PC-9 (cell line): ENCODE measurements at regions not wholly inside any gene's neighbourhood (a gene's known extent, or its start where the extent isn't known, plus 50 kb on each side); places are given as distances from the start of the nearest gene placed in this dataset.

Experiments
- BruUV-seq: library from RNA; stranded (reverse); fragments of 400-500 nt; replicated peaks from 2 replicates; lab custom pipeline; 2021; lab: Mats Ljungman, UMichigan
- CTCF ChIA-PET: fragments of 300-600 bp; sonication (Branson Sonifier 250); formaldehyde crosslinking; loops from one replicate; lab custom pipeline; 2022; ENCODE audit warnings: antibody characterized with exemption; lab: Charles Lee
- POLR2A ChIA-PET: fragments of 300-600 bp; sonication (Branson Sonifier 250); formaldehyde crosslinking; loops from one replicate; lab custom pipeline; 2022; ENCODE audit warnings: antibody characterized with exemption; ENCODE audit not compliant: unreplicated experiment; lab: Charles Lee
- DNase-seq, 2 experiments: peaks; one replicate each; pipeline versions ENCODE4 v3.0.0 to v3.0.0-alpha.2; 2015 to 2022; ENCODE audit warnings: mixed read lengths in 1 of 2
- H2AFZ ChIP-seq: fragments of 200-600 bp; sonication (generic); 2 replicates; pipeline ENCODE4 v1.8.1; 2017; ENCODE audit warnings: antibody characterized with exemption
- H3F3A ChIP-seq: fragments of 200-600 bp; sonication (generic); 2 replicates; pipeline ENCODE4 v1.8.1; 2017; ENCODE audit warnings: antibody characterized with exemption, mild to moderate bottlenecking, low read depth; ENCODE audit not compliant: insufficient read depth
- H3K27ac ChIP-seq: fragments of 200-600 bp; sonication (generic); 2 replicates; pipeline ENCODE4 v1.6.1; 2016; ENCODE audit warnings: mixed run types
- H3K27me3 ChIP-seq: fragments of 200-600 bp; sonication (generic); 2 replicates; pipeline ENCODE4 v1.6.1; 2016; ENCODE audit warnings: low read depth, mixed run types; ENCODE audit not compliant: insufficient read depth
- H3K36me3 ChIP-seq: fragments of 200-600 bp; sonication (generic); 2 replicates; pipeline ENCODE4 v1.6.1; 2016; ENCODE audit warnings: low read depth, mixed run types
- H3K4me1 ChIP-seq: fragments of 200-600 bp; sonication (generic); replicated peaks from 2 replicates; pipeline ENCODE4 v1.6.1; 2016; ENCODE audit warnings: mixed run types; ENCODE audit not compliant: insufficient read depth
- H3K4me2 ChIP-seq: fragments of 200-600 bp; sonication (generic); 2 replicates; pipeline ENCODE4 v1.6.1; 2017; ENCODE audit warnings: mixed run types
- H3K4me3 ChIP-seq: fragments of 200-600 bp; sonication (generic); 2 replicates; pipeline ENCODE4 v1.6.1; 2016; ENCODE audit warnings: mixed run types
- H3K79me2 ChIP-seq: fragments of 200-600 bp; sonication (generic); 2 replicates; pipeline ENCODE4 v1.6.1; 2017; ENCODE audit warnings: low read depth, mixed run types
- H3K9me2 ChIP-seq: fragments of 200-600 bp; sonication (generic); 2 replicates; pipeline ENCODE4 v1.8.1; 2017; ENCODE audit warnings: mild to moderate bottlenecking; ENCODE audit not compliant: insufficient read depth
- H3K9me3 ChIP-seq: fragments of 200-600 bp; sonication (generic); 2 replicates; pipeline ENCODE4 v1.8.1; 2016; ENCODE audit warnings: low read depth; ENCODE audit not compliant: insufficient read depth
- H4K20me1 ChIP-seq: fragments of 200-600 bp; sonication (generic); 2 replicates; pipeline ENCODE4 v1.8.1; 2017; ENCODE audit not compliant: insufficient read depth
- CTCF ChIP-seq: fragments of 200-600 bp; sonication (generic); conservative IDR thresholded peaks from 2 replicates; pipeline ENCODE4 v1.6.1; 2017; ENCODE audit warnings: mixed run types, antibody characterized with exemption, mild to moderate bottlenecking, moderate library complexity
- EZH2 ChIP-seq: fragments of 200-600 bp; sonication (generic); IDR thresholded peaks from 2 replicates; pipeline ENCODE4 v1.8.0; 2017; ENCODE audit warnings: antibody characterized with exemption, low read depth
- intact Hi-C: fragments of 100-400 bp; cut with micrococcal nuclease; formaldehyde crosslinking; loops from one replicate; pipeline ENCODE4 v1.10.0; 2022; ENCODE audit not compliant: unreplicated experiment

- POLR2A ChIA-PET = no interaction called here
- intact Hi-C loops = no loop called here
- H3K36me3 ChIP-seq = no peaks in the 10 kb centered on the region
- BruUV-seq = no TSS peak
- peaks cover 8% of the 10 kb centered on the region; the same call in 1 of the 2 replicates for H3K4me1 ChIP-seq
- H2AFZ ChIP-seq = no peak overlapping the region
- H4K20me1 ChIP-seq = no peaks in the 10 kb centered on the region
- TF ChIP-seq CTCF (no peak), EZH2 (no peak)
- H3K9me2 ChIP-seq = no peaks in the 10 kb centered on the region
- CTCF ChIA-PET = no interaction called here
- H3F3A ChIP-seq = no peaks in the 10 kb centered on the region
- H3K9me3 ChIP-seq = no peaks in the 10 kb centered on the region; the same call in 1 of the 2 replicates
- no peak overlapping the region for H3K4me3 ChIP-seq
- H3K27ac ChIP-seq = no peak overlapping the region
- DNase-seq = no peak
- H3K27me3 ChIP-seq = no peaks in the 10 kb centered on the region
- H3K79me2 ChIP-seq = no peaks in the 10 kb centered on the region
- H3K4me2 ChIP-seq = no peak overlapping the region
These were observed 1019.2 kb downstream of the TTLL7 start for GRCh38 chr1:82979593-82980236.

DNA sequence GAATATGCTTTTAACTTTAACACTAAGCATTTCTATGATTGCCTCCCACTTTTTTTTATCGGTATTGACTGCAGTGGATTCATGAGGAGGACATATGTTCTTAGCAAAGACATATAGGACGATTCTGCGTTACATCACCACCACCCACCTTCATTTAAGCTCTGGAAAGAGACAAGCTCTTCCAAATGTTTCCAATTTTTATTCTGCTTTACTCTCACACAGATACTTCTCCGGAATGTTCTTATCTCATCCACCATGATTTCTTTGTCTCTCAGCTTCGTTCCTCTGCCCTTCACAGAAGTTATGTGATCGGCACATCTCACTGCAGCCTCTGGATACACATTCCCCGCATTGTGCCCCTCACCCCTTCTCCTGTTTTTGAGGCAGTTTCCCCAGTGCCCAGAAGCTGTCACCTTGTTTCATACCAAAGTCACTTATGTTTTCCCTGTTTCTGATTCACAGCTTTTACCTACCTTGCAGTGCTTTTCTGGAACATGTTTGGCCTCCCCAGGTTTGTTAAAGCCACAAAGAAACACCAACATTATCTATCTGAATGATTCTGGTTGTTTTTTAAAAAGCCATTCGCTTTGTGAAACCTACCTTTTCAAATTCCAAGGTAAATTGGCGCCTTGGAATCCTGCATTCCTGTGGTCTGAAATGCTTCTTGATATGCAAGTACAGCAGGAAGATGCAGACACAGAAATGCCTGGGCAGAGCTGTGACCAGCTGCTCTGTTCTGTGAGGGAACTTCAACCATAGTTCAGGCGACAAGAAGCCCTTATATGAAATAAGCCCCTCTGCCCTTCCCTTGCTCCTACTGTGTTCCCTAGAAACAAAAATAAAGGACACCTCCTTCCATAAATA is 1020.2 kb downstream of the TTLL7 start:
- Histone ChIP-seq H3K4me3 (no peak overlapping the region), H3K27ac (no peak overlapping the region), H3K9me3 (no peaks in the 10 kb centered on the region; the same call in 1 of the 2 replicates), H3K4me2 (peak overlapping the region; percentile 21), H3K36me3 (no peaks in the 10 kb centered on the region), H3K27me3 (no peaks in the 10 kb centered on the region), H3K9me2 (no peaks in the 10 kb centered on the region), H3K79me2 (no peaks in the 10 kb centered on the region), H4K20me1 (no peaks in the 10 kb centered on the region), H2AFZ (peak overlapping the region; percentile 14; the same call in 1 of the 2 replicates), H3F3A (no peaks in the 10 kb centered on the region), H3K4me1 (peaks cover 8% of the 10 kb centered on the region; the same call in 1 of the 2 replicates)
- intact Hi-C loops = no loop called here
- no peak for TF ChIP-seq EZH2
- no peak for TF ChIP-seq CTCF
- ChIA-PET POLR2A (no interaction called here), CTCF (no interaction called here)
- BruUV-seq = no TSS peak
- DNase-seq = peak; percentile 46 to 53

GRCh38 chr1:82972841-82973553 is 1025.9 kb downstream of the TTLL7 start:
- H3K4me2 ChIP-seq = no peak overlapping the region
- CTCF ChIA-PET = no interaction called here
- BruUV-seq = no TSS peak
- DNase-seq = no peak
- no peak overlapping the region for H3K4me3 ChIP-seq
- H2AFZ ChIP-seq = 0 out of 2 replicates have a peak overlapping the region, but pooled peaks have one; percentile 23
- H3K9me3 ChIP-seq = no peaks in the 10 kb centered on the region; the same call in 1 of the 2 replicates
- no peaks in the 10 kb centered on the region for H3F3A ChIP-seq
- TF ChIP-seq CTCF = no peak
- TF ChIP-seq EZH2 = no peak
- H3K27ac ChIP-seq = no peak overlapping the region
- POLR2A ChIA-PET = no interaction called here
- no peaks in the 10 kb centered on the region for H3K79me2 ChIP-seq
- no peaks in the 10 kb centered on the region for H3K27me3 ChIP-seq
- H4K20me1 ChIP-seq = no peaks in the 10 kb centered on the region
- H3K36me3 ChIP-seq = no peaks in the 10 kb centered on the region
- intact Hi-C loops = no loop called here
- H3K9me2 ChIP-seq = no peaks in the 10 kb centered on the region; the same call in 1 of the 2 replicates
- no peaks in the 10 kb centered on the region for H3K4me1 ChIP-seq
